ENCODE measurements at regions not wholly inside any gene's neighbourhood (a gene's known extent, or its start where the extent isn't known, plus 50 kb on each side); places are given as distances from the start of the nearest gene placed in this dataset.

- TF ChIP-seq CTCF (IDR thresholded peaks at IDR 0.05), result no peak
- no peak for DNase-seq (ENCODE audit: low spot score)
- Histone ChIP-seq H3K4me3 (no peak overlapping the region), H3K27ac (no peak overlapping the region)
Observed at GRCh38 chrX:39716401-39716800, 381.4 kb downstream of the BCOR start.

GRCh38 chrX:39716802-39717540 is 380.8 kb downstream of the BCOR start:
- TF ChIP-seq CTCF (IDR thresholded peaks at IDR 0.05), result no peak
- H3K4me3 ChIP-seq, result no peak overlapping the region
- DNase-seq (ENCODE audit: low spot score), result no peak
- H3K27ac ChIP-seq, result no peak overlapping the region

- Histone ChIP-seq H3K27ac (no peak overlapping the region), H3K4me3 (no peak overlapping the region)
- no peak for DNase-seq (ENCODE audit: low spot score)
- no peak for TF ChIP-seq CTCF (IDR thresholded peaks at IDR 0.05)
Observed at GRCh38 chrX:39718981-39719380, 378.8 kb downstream of the BCOR start.

- DNase-seq (ENCODE audit: low spot score), result no peak
- TF ChIP-seq CTCF (IDR thresholded peaks at IDR 0.05), result no peak
- Histone ChIP-seq H3K27ac (peak overlapping the region in 1 of 2 donors; percentile 82), H3K4me3 (no peak overlapping the region)
Observed at GRCh38 chrX:39720945-39721344, 376.8 kb downstream of the BCOR start.

GRCh38 chrX:39721566-39722279 is 376.0 kb downstream of the BCOR start:
- DNase-seq (ENCODE audit: low spot score), result peak; percentile 83
- Histone ChIP-seq H3K27ac (peak overlapping the region; percentile 69 to 82), H3K4me3 (peak overlapping the region; percentile 35)
- TF ChIP-seq CTCF (IDR thresholded peaks at IDR 0.05), result no peak

- no peak overlapping the region for H3K27ac ChIP-seq
- no peak overlapping the region for H3K4me3 ChIP-seq
- TF ChIP-seq CTCF (IDR thresholded peaks at IDR 0.05), result no peak
- DNase-seq (ENCODE audit: low spot score), result peak; percentile 45
Observed at GRCh38 chrX:39724544-39724943, 373.2 kb downstream of the BCOR start.

- peak; percentile 53 for DNase-seq (ENCODE audit: low spot score)
- Histone ChIP-seq H3K4me3 (no peak overlapping the region), H3K27ac (no peak overlapping the region)
- no peak for TF ChIP-seq CTCF (IDR thresholded peaks at IDR 0.05)
Observed at GRCh38 chrX:39725114-39725513, 372.6 kb downstream of the BCOR start.

Data from coronary artery (tissue), 2 donors.